AG08396 (cell line): ENCODE measurements at regions not wholly inside any gene's neighbourhood (a gene's known extent, or its start where the extent isn't known, plus 50 kb on each side); places are given as distances from the start of the nearest gene placed in this dataset.

ENCODE experiments used
- DNase-seq: peaks from one replicate; pipeline ENCODE4 v3.0.0; 2012; ENCODE audit warnings: low spot score, mixed read lengths

GRCh38 chr1:42096554-42096953 is 56.7 kb upstream of the GUCA2B start:
- no peak for DNase-seq

DNA sequence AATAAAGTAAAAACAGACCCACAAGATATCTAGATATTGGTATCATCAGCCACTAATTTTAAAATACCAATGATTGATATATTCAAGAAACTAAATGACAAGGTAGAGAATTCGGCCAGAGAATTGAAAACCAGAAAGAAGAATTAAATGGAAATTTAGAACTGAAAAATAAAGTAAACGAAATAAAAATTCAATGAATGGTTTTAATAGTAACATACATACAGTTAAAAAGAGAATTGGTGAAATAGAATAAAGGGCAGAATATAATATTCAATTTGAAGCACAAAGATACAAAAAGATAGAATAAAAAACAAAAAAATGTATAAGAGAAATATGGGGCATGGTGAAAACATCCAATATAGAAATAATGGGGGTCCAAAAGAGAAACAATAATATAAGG is 64.0 kb upstream of the GUCA2B start:
- no peak for DNase-seq

GRCh38 chr1:42086146-42086545 is 67.1 kb upstream of the GUCA2B start:
- DNase-seq: no peak

- no peak for DNase-seq
Observed at GRCh38 chr1:42085596-42085995, 67.6 kb upstream of the GUCA2B start.

GRCh38 chr1:42081475-42081874 is 71.7 kb upstream of the GUCA2B start:
- DNase-seq: no peak

DNA sequence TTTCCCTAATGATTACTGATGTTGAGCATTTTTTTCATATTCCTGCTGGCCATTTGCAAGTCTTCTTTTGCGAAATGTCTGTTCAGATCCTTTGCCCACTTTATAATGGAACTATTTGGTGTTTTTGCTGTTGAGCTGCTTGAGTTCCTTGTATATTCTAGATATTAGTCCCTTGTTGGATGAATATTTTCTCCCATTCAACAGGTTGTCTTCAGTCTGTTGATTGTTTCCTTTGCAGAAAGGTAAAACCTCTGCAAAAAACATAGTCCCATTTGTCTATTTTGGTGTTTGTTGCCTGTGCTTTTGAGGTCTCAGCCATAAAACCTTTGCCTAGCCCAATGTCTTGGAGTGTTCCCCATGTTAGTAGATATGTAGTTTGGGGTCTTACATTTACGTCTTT is 78.0 kb upstream of the GUCA2B start:
- no peak for DNase-seq

GRCh38 chr1:42070996-42071395 is 82.2 kb upstream of the GUCA2B start:
- DNase-seq: no peak

DNA sequence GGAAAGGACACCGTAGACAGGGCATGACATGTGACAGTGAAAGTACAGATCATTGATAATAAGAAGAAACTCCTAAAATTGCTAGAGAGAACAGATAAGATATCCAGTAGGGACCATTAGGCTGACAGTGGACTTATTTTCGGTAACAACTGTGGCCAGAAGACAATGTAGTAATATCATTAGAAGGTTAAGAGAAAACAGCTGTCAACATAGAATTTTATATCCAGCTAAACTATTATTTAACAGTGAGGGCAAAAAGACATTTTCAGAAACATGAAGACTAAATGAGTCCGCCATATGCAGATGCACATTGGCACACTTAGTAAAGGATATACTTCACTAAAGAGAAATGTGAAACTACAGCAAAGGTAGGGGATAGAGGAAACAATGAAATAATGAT is 95.4 kb upstream of the GUCA2B start:
- no peak for DNase-seq

DNA sequence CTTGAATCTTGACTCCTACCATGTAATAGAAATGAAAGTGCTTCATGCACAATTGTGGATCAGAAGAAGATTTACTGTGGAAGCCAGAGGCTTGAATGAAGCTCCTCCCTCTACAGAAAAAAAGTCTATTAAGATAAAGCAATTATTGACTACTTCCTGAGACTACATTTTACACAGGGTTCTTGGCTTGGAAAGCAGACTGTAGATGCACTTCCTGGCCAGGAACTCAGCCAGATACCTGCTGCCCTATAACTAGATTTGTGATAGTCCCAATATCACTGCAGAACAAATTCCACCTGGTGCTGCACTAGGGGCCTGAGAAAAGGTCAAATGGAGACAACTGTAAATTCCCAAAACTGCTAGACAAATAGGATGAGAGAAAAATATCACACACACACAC is 96.8 kb upstream of the GUCA2B start:
- DNase-seq: no peak

GRCh38 chr1:42055061-42055460 is 98.1 kb upstream of the GUCA2B start:
- no peak for DNase-seq

DNA sequence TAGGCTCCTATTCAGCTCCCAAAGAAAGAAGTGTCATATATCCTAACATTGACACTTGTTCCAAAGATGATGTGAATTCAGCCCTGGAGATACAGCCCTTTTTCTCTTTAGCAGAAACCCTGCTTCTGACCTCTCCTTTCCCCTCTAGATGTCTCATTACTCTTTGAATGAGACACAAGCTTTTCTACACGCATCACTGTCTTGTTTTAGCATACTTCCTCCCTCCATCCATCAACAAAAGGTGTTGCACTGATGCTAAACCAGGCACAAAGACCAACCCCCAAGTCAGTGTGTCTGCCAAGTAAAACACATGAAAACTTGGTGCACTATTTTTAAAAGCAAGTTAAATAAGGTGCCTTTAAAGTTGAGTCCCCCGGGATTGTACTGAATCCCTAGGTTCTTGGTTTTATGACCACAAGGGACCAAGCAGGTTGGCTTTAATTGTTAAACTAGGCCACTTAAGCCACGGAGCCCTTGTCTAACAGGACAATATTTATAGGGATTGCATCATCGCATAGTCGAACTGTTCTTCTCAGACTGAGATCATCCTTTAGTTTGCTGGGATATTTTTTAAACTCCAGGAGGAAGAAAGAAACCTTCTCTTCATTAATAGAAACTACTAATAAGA is 101.0 kb upstream of the GUCA2B start:
- no peak for DNase-seq

DNA sequence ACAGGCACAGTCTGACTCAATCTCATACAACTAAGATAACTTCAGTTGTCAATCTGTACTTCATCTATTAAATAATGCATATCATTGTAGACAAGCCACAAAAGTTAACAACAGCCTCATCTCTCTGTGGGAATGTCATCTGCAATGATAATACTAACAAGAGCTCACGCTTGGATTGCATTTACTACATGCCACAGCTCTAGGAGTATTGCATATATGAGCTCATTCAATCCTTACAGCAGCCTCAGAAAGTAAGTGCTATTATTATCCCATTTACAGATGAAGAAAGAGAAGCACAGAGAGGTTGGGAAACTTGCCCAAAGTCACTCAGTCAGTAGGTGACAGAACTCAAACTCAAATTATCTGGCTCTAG is 105.7 kb upstream of the GUCA2B start:
- no peak for DNase-seq

DNA sequence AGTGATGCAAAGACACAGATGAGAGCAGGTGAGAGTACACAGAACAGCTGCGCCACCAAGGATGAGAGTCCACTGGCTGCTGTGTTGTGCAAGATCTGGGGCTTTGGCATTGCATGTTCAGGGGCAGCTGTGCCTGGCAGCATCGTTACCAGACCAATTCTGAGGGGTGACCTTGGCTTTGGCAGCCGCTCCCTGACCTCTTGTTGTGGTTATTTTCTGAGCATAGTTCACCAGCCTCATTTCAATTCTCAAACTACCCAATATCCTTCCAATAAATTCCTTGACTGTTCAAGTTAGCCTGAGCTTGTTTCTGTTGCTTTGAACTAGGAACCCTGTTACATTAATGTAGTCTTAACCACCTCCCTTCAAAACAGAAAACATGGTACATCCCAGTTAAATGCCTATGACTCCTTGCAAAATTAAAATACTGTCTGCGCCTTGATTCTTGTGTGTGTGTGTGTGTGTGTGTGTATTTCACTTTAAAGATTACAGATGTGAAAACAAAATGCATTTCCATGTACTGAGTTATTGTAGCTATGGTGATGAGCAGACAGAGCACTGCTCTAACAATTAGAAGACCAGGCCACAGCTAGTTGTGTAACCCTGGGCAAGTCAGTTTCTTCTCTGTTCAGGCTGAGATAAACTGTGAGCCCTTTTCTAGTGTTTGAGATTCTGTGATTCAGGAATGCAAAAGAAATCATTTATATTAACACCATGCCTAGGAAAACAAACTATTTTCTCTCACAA is 106.3 kb upstream of the GUCA2B start:
- no peak for DNase-seq

- DNase-seq: no peak
Observed at GRCh38 chr1:42044346-42044745, 108.9 kb upstream of the GUCA2B start.

DNA sequence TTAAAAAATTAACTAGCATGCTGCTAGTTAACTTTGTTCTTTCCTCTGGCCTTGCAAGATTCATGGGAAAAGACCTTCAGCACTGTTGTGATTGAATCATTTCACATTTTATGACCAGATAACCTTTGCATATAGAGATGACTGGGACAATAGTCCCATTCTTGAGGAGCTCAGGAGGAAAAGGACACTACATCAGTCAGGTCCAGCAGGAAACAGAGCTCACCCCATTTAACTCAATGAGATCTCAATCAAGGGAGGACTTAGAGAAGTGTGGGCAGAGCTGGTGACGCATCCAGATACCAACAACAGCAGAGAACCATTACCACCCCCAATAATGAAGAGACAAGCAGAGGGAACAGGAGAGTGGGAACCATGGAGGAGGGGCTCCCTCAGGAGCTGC is 109.4 kb upstream of the GUCA2B start:
- DNase-seq: no peak

- DNase-seq: no peak
Observed at GRCh38 chr1:42043182-42043581, 110.0 kb upstream of the GUCA2B start.

DNA sequence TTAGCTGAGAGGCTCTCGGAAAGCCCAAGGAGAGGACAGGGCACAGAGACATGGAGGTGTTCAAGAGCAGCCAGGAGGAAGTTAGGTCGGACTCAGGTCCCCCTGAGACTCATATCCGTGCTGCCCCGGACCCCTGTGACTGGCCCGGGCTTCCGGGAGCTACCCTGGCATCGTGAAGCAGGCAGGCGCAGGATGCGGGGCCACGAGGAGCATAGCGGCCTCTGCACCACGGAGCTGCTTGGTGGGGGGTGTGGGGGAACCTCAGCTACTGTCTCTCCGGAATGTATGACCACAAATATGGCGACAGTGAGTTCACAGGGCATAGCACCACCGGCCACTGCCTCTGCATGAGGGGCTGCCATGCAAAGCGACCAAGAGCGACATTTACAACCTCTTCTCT is 112.2 kb upstream of the GUCA2B start:
- no peak for DNase-seq

GRCh38 chr1:42040159-42040558 is 113.1 kb upstream of the GUCA2B start:
- DNase-seq: no peak

- no peak for DNase-seq
Observed at GRCh38 chr1:42038261-42038660, 114.9 kb upstream of the GUCA2B start.

GRCh38 chr1:42037586-42037985 is 115.6 kb upstream of the GUCA2B start:
- DNase-seq: no peak

GRCh38 chr1:42037161-42037560 is 116.0 kb upstream of the GUCA2B start:
- DNase-seq: no peak

DNA sequence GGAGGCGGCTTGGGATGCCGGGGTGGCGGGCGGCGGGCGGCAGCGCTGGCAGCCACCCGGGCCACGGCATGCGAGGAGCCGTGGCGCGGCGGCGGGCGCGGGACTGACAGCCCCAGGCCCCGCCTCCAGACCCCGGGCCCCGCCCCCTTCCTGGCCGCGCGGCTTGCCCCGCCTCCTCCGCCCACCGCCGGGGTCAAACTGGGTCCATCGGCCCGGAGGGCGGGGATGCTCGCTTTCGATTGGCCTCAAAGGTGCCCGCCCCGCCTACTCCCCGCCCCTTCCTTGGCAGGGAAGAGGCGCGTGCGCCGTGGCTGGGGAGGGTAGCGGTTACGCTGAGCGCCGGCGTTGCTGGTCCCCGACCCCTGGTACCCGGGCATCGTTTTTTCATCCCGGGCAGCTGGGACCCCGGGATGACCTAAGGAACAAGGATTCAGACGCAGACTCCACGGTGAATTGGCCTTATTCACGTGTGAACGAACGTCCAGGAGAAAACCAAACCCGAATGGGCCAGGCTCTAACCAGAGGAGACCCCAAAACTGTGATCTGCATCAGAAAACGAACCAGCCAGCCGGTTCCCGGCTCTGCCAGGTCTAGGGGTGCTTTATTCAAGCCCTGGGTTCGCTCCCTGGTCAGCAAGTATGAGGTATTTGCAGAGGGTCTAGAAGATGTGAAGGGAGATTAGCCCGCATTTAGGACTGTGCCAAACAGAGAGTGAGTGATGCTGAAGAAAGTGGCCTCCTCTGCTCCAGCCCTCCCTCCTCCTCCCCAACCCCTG is 117.2 kb upstream of the GUCA2B start:
- peak; percentile 96 for DNase-seq

DNA sequence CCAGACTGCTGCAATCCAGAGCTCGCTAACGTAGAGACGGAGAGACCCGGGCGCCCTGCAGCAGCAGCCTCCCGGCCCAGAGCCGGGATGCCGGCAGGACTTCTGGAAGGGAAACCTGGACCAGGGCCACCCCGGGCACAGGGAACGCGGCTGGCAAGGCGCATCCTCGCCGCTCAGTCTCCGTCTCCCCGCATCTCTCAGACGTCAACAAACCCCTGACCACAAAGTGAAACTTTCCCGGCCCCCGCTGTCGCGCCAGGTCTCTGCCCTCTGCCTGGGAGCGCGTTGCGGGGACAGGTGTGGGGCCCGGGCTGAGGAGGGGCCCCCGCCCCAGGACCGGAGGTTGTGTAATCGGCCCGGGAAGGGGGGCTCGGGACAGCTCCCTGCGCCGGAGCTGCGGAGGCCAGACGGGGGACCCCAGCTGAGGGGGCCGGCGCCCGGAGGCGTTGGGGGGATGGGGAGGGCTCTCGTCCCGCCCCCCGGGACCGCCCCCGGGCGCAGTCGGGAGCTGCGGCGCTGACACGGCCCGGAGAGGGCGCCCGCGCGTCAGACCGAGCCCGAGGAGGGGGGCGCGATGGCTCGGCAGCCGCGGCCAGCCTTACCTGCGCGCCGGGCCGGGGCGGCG is 116.6 kb upstream of the HIVEP3 start:
- peak; percentile 84 for DNase-seq
